ENCODE measurements at regions not wholly inside any gene's neighbourhood (a gene's known extent, or its start where the extent isn't known, plus 50 kb on each side); places are given as distances from the start of the nearest gene placed in this dataset.
A peak's percentile ranks its signal among the peaks of the same experiment; 100 is the strongest.

- no peak for TF ChIP-seq POLR2A (IDR thresholded peaks at IDR 0.05)
- no peak for TF ChIP-seq CTCF (IDR thresholded peaks at IDR 0.05 in 4 of 5, conservative IDR thresholded peaks at IDR 0.05 in 1 of 5)
- H3K27me3 ChIP-seq: no peaks in the 10 kb centered on the region
- H3K4me1 ChIP-seq: peaks cover 0 to 8% of the 10 kb centered on the region in 2 donors
- no peak for DNase-seq
- no peak overlapping the region for H3K27ac ChIP-seq
- H3K9me3 ChIP-seq: no peaks in the 10 kb centered on the region
- in situ Hi-C loops (cut with MboI; ENCODE audit: low sequenced_read_pairs in 4 of 4): no loop called here
- no peaks in the 10 kb centered on the region for H3K36me3 ChIP-seq
- intact Hi-C loops (cut with DNase I; ENCODE audit: low total_unique reads): no loop called here
- no peak overlapping the region for H3K4me3 ChIP-seq
- ATAC-seq: no peak
These were observed 105.4 kb downstream of the RWDD3 start for GRCh38 chr1:95339377-95339776.

DNA sequence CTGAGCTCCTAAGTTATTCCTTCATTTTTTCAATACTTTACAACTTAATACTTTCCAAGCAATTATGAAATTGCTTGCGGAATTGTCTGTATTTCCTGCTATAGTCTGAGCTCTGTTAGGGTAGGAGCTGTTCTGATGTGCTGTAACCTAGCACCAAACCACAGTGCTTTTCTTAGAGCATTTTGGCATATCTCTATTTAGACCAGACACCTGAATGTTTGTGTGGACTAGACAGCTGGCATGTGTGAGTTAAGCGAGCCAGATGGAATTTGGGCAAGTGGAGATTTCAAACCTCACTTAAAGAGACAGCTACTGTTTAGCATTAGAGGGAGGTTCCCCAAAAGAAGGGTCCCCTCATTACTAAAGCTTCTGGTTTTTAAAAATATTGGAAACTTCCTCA, 106.1 kb downstream of the RWDD3 start:
- DNase-seq (no peak), ATAC-seq (peak; percentile 60 to 80)
- intact Hi-C loops (cut with DNase I; ENCODE audit: low total_unique reads): no loop called here
- H3K27me3 ChIP-seq: no peaks in the 10 kb centered on the region
- H3K4me1 ChIP-seq: peaks cover 0 to 8% of the 10 kb centered on the region in 2 donors
- no peak overlapping the region for H3K4me3 ChIP-seq
- no peak for TF ChIP-seq POLR2A (IDR thresholded peaks at IDR 0.05)
- no peak for TF ChIP-seq CTCF (IDR thresholded peaks at IDR 0.05 in 4 of 5, conservative IDR thresholded peaks at IDR 0.05 in 1 of 5)
- no peaks in the 10 kb centered on the region for H3K36me3 ChIP-seq
- no peak overlapping the region for H3K27ac ChIP-seq
- no peaks in the 10 kb centered on the region for H3K9me3 ChIP-seq
- in situ Hi-C loops (cut with MboI; ENCODE audit: low sequenced_read_pairs in 4 of 4): no loop called here

DNA sequence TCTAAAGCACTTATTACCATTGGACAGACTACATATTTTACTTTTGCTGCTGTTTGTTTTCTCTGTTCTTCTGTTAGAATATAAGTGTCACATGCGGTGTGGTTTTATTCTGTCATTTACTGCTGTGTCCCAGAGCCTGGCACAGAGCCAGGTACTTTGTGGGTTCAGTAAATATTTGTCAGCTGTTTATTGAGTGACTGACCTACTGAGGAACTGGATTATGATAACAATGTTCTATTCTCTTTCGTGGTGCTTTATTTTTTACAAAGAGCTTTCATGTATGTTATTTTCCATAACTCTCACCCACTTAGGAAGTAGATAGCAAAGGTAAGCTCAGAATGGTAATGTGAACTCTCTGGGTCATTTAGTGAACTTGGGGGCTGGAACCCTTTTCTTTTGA, 118.8 kb downstream of the RWDD3 start:
- no peak for TF ChIP-seq CTCF (IDR thresholded peaks at IDR 0.05 in 4 of 5, conservative IDR thresholded peaks at IDR 0.05 in 1 of 5)
- no peak for TF ChIP-seq POLR2A (IDR thresholded peaks at IDR 0.05)
- Histone ChIP-seq H3K4me1 (peaks cover 0 to 3% of the 10 kb centered on the region in 2 donors), H3K9me3 (no peaks in the 10 kb centered on the region), H3K4me3 (no peak overlapping the region), H3K27ac (no peak overlapping the region), H3K27me3 (no peaks in the 10 kb centered on the region), H3K36me3 (no peaks in the 10 kb centered on the region)
- intact Hi-C loops (cut with DNase I; ENCODE audit: low total_unique reads): no loop called here
- no peak for ATAC-seq
- no peak for DNase-seq
- in situ Hi-C loops (cut with MboI; ENCODE audit: low sequenced_read_pairs in 4 of 4): no loop called here

GRCh38 chr1:95353194-95353593, 119.2 kb downstream of the RWDD3 start:
- intact Hi-C loops (cut with DNase I; ENCODE audit: low total_unique reads) (no loop called here), in situ Hi-C loops (cut with MboI; ENCODE audit: low sequenced_read_pairs in 4 of 4) (no loop called here)
- ATAC-seq: no peak
- no peaks in the 10 kb centered on the region for H3K36me3 ChIP-seq
- H3K4me3 ChIP-seq: no peak overlapping the region
- TF ChIP-seq CTCF (IDR thresholded peaks at IDR 0.05 in 4 of 5, conservative IDR thresholded peaks at IDR 0.05 in 1 of 5) (no peak), POLR2A (IDR thresholded peaks at IDR 0.05) (no peak)
- no peak overlapping the region for H3K27ac ChIP-seq
- peaks cover 0 to 3% of the 10 kb centered on the region in 2 donors for H3K4me1 ChIP-seq
- H3K27me3 ChIP-seq: no peaks in the 10 kb centered on the region
- H3K9me3 ChIP-seq: no peaks in the 10 kb centered on the region
- no peak for DNase-seq

GRCh38 chr1:95364546-95364945, 130.5 kb downstream of the RWDD3 start:
- DNase-seq (no peak), ATAC-seq (no peak)
- H3K27ac ChIP-seq: no peak overlapping the region
- H3K4me3 ChIP-seq: no peak overlapping the region
- no peaks in the 10 kb centered on the region for H3K27me3 ChIP-seq
- in situ Hi-C loops (cut with MboI; ENCODE audit: low sequenced_read_pairs in 4 of 4) (no loop called here), intact Hi-C loops (cut with DNase I; ENCODE audit: low total_unique reads) (no loop called here)
- H3K36me3 ChIP-seq: no peaks in the 10 kb centered on the region
- no peak for TF ChIP-seq POLR2A (IDR thresholded peaks at IDR 0.05)
- TF ChIP-seq CTCF (IDR thresholded peaks at IDR 0.05 in 4 of 5, conservative IDR thresholded peaks at IDR 0.05 in 1 of 5): no peak
- H3K4me1 ChIP-seq: no peaks in the 10 kb centered on the region
- no peaks in the 10 kb centered on the region for H3K9me3 ChIP-seq

All from gastrocnemius medialis (tissue), 4 donors.